ENCODE measurements at regions not wholly inside any gene's neighbourhood (a gene's known extent, or its start where the extent isn't known, plus 50 kb on each side); places are given as distances from the start of the nearest gene placed in this dataset.

- no peaks in the 10 kb centered on the region for H3K4me1 ChIP-seq
- intact Hi-C loops (cut with DNase I) = no loop called here
- H3K4me3 ChIP-seq = no peak overlapping the region
- no peaks in the 10 kb centered on the region for H3K9me3 ChIP-seq
- TF ChIP-seq, protein P1, sequence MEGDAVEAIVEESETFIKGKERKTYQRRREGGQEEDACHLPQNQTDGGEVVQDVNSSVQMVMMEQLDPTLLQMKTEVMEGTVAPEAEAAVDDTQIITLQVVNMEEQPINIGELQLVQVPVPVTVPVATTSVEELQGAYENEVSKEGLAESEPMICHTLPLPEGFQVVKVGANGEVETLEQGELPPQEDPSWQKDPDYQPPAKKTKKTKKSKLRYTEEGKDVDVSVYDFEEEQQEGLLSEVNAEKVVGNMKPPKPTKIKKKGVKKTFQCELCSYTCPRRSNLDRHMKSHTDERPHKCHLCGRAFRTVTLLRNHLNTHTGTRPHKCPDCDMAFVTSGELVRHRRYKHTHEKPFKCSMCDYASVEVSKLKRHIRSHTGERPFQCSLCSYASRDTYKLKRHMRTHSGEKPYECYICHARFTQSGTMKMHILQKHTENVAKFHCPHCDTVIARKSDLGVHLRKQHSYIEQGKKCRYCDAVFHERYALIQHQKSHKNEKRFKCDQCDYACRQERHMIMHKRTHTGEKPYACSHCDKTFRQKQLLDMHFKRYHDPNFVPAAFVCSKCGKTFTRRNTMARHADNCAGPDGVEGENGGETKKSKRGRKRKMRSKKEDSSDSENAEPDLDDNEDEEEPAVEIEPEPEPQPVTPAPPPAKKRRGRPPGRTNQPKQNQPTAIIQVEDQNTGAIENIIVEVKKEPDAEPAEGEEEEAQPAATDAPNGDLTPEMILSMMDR (IDR thresholded peaks at IDR 0.05) = no peak
- no peak overlapping the region for H3K27ac ChIP-seq
- H3K27me3 ChIP-seq = no peaks in the 10 kb centered on the region
- DNase-seq (ENCODE audit: extremely low spot score in 2 of 2) = no peak
- H3K36me3 ChIP-seq = no peaks in the 10 kb centered on the region
Measured at GRCh38 chr4:63529581-63530337, 879.5 kb downstream of the TECRL start.

- TF ChIP-seq, protein P1 (IDR thresholded peaks at IDR 0.05) = no peak
- TF ChIP-seq POLR2A (IDR thresholded peaks at IDR 0.05) = no peak
- DNase-seq (ENCODE audit: extremely low spot score in 2 of 2) = no peak
- H3K36me3 ChIP-seq = no peaks in the 10 kb centered on the region
- intact Hi-C loops (cut with DNase I) = no loop called here
- no peaks in the 10 kb centered on the region for H3K27me3 ChIP-seq
- no peak overlapping the region for H3K4me3 ChIP-seq
- H3K9me3 ChIP-seq = no peaks in the 10 kb centered on the region
- H3K4me1 ChIP-seq = no peaks in the 10 kb centered on the region
- no peak overlapping the region for H3K27ac ChIP-seq
Measured at GRCh38 chr4:63528256-63528991, 880.8 kb downstream of the TECRL start.

DNA sequence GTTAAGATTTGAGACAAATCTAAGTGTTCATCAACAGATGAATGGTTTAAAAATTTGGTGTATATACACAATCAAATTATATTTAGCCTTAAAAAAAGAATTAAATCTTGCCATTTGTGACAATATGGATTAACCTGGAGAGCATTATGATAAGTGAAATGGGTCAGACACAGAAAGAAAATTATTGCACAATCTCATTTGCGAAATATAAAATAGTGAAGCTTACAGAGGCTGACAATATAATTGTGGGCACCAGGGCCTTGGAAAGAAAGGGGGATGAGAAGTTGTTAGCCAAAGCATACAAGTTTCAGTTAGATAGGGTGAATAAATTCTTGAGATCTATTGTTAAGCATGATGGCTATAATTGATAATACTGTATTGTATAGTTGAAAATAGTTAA, 883.0 kb downstream of the TECRL start:
- Histone ChIP-seq H3K27ac (no peak overlapping the region), H3K36me3 (no peaks in the 10 kb centered on the region), H3K9me3 (no peaks in the 10 kb centered on the region), H3K4me1 (no peaks in the 10 kb centered on the region), H3K27me3 (no peaks in the 10 kb centered on the region), H3K4me3 (no peak overlapping the region)
- TF ChIP-seq POLR2A (IDR thresholded peaks at IDR 0.05) (no peak), POLR2AphosphoS5 (IDR thresholded peaks at IDR 0.05; ENCODE audit: insufficient read depth in 1 of 2, low read depth in 1 of 2) (no peak)
- TF ChIP-seq, protein P1 (IDR thresholded peaks at IDR 0.05) = no peak
- no peak for DNase-seq (ENCODE audit: extremely low spot score in 2 of 2)
- intact Hi-C loops (cut with DNase I) = no loop called here

DNA sequence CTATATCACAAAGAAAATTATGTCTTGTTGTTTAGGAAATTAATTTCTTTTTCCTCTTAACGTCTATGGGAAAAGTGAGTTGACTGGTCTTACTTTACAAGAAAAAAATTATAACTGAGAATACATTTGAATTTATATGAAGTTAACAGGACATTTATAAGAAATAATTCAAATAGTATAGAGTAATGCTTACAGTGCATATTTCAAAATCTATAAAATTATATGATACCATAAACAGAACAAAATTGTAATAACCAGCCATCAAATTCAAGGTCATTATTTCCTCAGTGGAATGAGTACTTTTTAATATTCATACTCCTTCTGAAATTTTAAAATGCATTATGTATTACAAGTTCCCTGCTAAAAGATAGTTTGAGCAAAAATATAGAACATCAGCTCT, 884.5 kb downstream of the TECRL start:
- TF ChIP-seq POLR2AphosphoS5 (IDR thresholded peaks at IDR 0.05; ENCODE audit: insufficient read depth in 1 of 2, low read depth in 1 of 2) (no peak), POLR2A (IDR thresholded peaks at IDR 0.05) (no peak)
- TF ChIP-seq, protein P1 (IDR thresholded peaks at IDR 0.05) = no peak
- no peaks in the 10 kb centered on the region for H3K36me3 ChIP-seq
- no peaks in the 10 kb centered on the region for H3K27me3 ChIP-seq
- no peak for DNase-seq (ENCODE audit: extremely low spot score in 2 of 2)
- H3K9me3 ChIP-seq = no peaks in the 10 kb centered on the region
- intact Hi-C loops (cut with DNase I) = no loop called here
- no peaks in the 10 kb centered on the region for H3K4me1 ChIP-seq
- H3K27ac ChIP-seq = no peak overlapping the region
- no peak overlapping the region for H3K4me3 ChIP-seq
